Stimulated activated CD8-positive, alpha-beta memory T cell treated with anti-CD3 and anti-CD28 coated beads, Interleukin-4, amount 100 ng/mL, for 1 hour (primary cell): ENCODE measurements at regions not wholly inside any gene's neighbourhood (a gene's known extent, or its start where the extent isn't known, plus 50 kb on each side); places are given as distances from the start of the nearest gene placed in this dataset.
"Not testable (repeated sequence)": the region's sequence is repeated elsewhere in the genome, so short reads cannot be mapped to it uniquely, and the experiment has no call there.

Experiments used
- DNase-seq, 2 donors: peaks; one replicate each; pipeline ENCODE4 v3.0.0-alpha.2; 2020; ENCODE audit warnings: low read depth in 2 of 2, low spot score in 1 of 2

DNA sequence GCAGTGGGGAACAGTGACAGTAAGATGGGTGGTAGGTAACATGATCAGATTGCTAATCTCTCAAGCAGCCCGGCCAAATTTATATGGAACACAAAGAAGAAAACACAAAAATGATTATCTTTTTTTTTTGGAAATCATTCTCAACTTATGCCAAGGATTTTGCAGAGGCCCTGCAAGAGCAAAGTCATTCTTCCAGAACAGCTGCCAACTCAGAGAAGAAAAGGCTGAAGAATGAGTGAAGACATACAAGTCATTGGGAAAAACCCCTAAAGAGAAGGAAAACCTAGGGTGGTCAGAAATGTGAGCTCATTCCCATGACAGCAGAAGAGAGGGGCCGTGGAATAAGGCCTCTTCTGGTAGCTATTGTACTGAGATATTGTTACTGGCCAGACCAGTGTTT is 246.7 kb downstream of the SHOX2 start:
- DNase-seq: no peak

DNA sequence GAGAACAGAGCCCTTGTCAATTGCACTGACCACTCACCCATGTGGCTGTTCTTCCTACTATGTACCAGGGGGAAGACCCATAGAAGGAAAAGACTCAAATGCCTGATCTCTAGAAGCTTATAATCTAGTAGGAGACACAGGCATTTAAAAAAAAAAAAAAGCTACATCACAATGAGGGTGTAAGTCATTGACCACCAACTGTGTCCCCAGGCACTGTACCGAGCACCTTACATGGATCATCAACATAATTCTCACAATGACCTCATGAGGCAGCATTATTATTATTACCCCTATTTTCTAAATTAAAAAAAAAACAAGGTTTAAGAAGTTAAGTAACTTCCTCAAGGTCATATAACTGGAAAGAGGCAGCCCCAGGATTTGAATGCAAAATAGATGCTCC is 247.4 kb downstream of the SHOX2 start:
- DNase-seq: no peak

DNA sequence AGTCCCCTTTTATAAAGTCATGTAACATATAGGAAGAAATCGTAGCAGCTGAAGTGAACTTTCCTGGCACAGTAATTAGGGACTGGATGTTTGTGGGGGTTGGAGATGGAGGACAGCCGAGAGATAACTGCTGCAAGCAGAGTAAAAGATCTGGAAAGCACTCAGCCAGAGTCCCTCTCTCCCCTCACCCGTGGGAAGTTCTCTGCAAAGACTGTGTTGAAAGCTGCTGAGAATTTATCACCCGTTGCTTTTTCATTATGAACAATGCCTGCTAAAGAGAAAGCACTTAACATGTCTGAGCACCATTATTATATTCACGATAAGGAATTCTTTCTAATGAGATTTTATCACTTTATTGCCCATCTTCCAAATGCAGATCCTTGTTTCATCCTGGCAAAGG is 248.8 kb downstream of the SHOX2 start:
- no peak for DNase-seq

DNA sequence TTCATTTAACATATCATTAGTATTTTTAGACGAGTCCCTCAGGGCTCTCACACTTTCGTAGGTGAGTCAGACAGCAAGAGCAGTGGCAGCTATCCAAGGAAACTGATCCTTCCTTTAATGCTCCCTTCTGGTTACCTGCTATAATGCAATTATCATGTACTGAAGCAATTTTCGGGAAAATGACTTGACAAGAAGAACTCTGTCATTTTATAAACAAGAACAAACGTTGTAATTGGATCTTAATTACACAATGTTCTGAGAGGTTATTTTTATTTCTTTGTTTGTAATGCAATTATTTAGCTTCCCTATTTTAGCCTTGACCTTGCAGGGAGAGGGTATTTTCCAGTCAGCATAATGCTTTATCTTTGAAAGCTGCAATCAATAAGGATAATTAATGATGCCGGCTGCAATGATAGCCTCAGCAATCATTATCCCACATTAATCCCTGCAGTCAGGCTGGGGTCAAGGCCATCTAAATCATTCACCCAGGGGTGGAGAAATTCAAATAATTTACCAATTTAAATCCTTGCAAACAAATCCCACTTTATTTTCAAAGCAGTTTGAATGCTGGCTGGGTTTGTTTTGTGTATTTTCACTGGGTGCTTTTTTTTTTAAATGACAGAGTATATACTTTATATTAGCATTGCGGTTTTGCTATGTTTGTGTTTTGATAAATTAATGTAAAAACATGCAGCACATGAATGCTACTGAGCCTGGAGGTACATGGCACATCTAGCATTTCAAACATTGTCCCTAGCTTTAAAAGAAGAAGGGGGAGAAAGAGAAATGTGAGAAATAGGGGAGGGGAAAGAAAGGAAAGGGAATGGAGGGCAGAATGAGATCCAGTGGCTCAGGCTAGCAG is 249.9 kb downstream of the SHOX2 start:
- no peak for DNase-seq

DNA sequence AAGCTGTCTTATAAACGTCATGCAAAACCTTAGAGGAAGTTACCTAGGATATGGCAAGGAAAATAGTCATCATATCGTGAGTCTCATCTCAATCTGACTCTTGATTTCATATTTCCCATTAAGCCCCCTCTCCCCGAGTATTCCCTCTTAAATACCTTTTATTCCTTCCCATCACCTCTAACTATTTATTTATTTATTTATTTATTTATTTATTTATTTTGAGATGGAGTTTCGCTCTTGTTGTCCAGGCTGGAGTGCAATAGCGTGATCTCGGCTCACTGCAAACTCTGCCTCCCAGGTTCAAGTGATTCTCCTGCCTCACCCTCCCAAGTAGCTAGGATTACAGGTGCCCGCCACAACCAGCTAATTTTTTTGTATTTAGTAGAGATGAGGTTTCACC is 260.4 kb downstream of the SHOX2 start:
- not testable (repeated sequence) for DNase-seq

DNA sequence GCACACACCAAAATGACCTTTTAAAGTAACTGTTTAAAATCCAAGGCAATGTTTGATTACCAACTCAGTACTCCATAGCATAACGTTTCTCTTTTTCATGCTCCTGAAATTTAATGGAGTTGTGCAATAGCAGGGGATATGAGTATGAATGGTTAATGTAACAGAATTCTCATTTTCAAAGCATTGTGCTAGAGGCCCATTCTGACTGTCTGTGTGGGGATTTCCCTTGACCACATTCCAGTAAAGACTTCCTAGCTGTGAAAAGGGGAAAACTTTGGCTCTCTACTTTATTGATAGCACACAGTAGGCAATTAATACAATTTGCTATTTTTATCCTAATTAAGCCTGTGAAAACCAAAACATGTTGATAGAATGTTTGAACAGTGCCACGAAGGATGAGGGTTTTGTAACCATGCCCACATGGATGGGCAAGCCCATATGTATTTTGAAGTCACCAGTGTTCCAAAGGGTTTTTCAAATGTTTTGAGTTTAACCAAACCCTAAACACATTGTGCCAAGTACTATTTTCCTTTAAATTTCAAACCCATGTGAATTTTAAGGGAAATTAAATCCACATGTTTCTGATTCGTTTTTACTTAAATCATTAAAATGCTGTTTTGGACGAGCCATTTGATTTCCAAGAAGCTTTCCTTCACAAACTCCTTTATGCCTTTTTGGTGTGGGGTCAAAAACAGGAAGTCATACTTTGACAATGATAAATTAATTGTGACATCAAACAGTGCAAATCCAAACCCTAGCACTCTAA is 261.2 kb downstream of the SHOX2 start:
- no peak for DNase-seq

DNA sequence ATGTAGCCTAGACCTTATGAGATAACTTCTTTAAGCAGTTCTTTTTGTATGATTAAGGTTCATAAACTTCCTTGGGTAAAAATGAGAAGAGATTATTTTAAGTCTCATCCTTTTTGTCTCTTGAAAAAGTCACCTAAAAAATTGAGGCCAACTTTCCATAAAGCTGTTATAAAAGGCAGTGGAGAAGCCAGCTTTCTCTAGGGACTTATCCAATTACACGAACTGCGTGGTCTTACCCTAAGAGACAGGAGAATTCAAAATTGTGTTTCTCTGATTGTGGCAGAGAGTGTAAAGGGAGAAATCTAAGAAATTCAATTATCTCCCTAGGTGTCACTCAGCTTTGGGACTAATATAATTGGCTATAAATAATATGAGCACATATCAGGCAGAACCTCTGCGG is 262.0 kb downstream of the SHOX2 start:
- no peak for DNase-seq

DNA sequence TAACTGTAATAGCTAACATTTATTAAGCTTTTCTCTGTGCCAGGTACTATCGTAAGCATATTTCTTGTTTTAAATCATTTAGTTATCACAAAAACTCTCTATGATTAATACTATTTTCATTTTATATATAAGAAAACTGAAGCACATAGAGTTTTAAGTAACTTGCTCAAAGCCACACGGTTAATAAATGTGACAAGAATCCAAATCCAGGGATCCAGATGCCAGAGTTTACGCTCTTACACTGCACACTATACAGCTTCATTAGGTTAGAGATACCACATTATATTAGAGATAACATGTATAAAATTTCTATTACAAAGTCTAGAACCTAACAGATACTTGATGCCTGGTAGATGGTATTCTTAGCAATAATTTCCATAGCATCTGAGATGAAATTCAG is 265.2 kb downstream of the SHOX2 start:
- no peak for DNase-seq

DNA sequence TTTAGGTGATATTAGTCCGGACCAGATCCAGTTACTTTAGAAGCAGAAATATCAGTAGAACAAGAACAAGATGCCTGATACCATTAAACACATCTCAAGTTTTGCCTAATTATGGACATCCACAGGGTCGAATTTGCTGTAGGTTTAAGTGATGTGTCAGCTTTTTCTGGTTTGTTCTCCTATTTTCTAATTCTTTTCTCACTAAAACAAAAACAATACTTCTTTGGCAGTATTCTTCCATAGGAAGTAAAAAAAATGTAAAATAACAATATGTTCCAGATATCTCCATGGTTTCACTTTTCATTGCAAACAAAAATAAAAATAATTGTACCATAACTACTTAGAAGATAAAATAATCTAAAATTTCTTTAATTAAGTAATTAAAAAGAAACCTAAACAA is 265.7 kb downstream of the SHOX2 start:
- no peak for DNase-seq

DNA sequence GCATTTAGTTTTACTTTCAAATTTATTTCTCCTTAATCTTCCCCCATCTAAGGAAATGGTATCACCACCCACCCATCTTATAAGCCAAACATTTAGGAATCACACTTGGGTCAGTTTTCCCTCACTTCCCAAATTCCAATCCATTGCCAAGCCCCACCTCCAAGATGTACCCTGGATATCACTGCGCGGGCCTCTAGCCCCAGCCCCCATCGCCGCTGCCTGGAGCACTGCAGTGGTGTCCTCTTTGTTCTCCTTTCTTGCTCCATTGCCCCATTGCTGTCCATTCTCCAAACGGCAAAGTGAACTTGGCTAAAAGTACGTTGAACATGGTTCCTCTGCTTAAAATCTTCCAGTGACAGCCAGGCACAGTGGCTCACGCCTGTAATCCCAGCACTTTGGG is 267.8 kb downstream of the SHOX2 start:
- DNase-seq: no peak

DNA sequence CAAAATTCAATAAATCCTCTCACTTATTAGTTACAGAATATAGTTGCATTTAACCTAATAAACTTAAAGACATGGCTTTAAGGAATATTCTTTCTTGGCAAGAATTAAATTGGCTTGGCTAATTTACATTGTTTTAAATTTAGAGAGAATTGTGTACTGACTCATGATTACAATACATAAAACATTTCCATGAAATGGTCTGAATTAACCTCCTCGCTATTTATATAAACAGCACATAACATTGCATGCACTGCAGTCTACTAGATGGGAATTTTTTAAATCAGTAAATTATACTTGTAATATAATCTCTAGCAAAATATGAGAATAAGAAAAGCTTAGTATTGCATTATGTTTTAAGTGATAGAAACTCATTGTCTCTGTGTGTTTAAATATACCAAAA is 268.9 kb downstream of the SHOX2 start:
- no peak for DNase-seq

DNA sequence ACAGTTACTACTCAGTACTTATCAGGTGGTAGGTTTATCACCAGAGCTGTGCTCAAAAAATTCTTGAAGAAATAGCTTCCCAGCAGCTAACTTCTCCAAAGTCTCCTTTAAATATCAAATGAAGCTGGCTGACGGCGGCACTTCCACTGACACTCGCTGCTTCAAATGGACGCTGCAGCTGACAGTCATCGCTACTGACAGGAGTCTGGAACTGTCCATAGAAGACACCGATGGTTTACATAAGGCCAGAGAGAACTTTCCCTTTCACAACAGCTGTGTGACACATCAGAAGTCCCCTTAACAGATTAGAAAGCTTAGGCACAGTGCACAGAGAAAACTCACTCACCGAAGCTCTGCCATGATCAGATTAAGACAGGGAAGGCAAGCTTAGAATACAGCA is 270.2 kb downstream of the SHOX2 start:
- DNase-seq: no peak

DNA sequence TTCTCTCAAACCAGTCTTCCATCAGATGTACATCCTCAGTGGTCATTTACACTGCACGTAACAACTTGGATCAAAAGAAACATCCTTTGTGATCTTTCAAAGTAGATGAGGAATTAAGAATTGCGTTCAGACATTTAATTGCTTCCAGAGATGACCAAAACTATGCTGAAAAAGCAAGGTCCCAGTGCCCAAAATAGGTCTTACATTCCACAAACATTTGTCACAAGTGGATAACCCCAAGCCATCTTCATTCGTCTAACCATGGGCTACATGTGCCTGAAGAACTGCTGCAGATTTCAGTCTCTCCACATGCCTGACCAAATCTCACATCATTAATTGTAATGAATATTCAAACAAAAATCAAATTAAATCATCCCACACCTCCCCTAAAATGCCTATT is 273.6 kb downstream of the SHOX2 start:
- no peak for DNase-seq

DNA sequence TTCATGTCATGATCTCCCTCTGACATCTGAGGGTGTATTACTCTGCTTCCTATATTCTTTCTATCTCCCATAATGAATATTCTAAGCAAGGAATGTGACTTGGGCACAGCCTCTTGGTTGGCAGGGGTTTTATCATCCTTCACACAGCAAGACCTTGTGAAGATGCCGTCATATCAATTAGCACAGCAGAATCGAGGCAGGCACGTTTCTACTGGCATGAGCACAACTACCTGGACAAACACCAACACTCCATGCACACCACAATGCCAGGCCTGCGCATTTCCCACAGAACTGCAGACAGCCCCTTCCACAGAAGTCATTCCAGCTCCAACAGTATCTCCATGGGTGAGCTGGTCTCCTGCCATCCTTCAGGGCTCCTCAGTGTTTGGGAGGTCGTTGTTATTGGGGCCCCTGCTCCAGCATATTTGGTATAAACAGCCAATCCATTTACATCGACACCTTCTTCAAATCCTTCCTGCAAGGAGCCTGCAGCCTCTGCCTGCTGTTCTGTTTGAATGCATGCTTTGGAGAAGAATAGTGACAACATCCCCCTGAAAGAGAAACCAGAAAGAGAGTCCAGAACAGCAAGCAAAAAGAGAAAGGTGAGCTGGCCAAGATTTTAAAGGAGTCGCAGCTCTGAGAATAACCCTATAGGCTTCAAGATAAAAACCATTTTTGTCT is 275.5 kb downstream of the SHOX2 start:
- DNase-seq: no peak

DNA sequence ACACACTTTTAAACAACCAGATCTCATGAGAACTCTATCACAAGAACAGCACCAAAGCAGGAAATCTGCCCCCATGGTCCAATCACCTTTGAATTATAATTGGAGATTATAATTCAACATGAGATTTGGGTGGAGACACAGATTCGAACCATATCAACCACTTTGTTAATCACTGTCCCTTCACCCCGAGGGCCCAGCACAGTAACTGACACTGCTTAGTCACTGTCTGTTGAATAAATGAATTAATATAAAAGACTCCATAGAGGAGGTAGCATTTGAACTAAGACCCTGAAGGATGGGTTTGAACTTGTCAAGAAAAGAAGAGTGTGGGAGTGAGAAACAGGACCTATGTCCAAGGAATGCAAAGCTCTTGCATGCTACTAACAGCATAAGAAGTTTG is 276.4 kb downstream of the SHOX2 start:
- DNase-seq: no peak

DNA sequence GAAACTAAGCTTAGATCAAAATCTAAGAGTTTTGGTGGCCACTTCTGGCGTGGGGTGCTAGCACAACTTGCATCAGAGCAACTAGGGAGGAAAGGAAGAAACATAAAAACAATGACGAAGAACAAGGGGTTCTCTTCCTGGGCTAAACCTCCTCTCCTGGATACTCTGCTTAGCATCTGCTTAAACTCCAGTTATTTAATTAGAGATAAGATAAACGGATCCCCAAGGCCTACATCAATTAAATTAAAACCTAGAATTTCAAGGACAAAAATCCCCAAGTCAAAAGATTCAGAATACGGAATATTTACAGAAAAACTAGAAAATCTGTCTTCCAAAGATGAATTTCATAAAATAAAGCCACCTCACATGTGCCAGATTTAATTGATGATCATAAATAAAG is 281.9 kb downstream of the SHOX2 start:
- no peak for DNase-seq

DNA sequence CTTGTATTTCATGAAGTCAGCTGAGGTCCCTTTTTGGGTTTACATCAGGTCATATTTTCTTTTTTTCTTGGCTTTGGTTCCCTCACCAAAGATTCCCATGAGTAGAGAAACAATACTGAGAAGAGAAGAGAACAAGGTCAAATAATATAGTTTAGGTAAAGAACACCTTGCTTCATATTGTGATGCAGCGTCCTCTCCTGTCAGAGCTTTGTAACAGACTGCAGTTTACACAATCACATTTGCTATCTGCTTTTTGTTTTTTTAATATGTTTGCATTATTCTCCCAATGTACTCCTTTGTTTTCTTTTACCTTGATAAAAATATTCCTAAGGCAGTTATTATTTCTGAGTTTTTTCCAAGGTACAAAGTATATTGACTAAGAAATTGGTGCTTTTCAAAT is 283.2 kb downstream of the SHOX2 start:
- DNase-seq: no peak

DNA sequence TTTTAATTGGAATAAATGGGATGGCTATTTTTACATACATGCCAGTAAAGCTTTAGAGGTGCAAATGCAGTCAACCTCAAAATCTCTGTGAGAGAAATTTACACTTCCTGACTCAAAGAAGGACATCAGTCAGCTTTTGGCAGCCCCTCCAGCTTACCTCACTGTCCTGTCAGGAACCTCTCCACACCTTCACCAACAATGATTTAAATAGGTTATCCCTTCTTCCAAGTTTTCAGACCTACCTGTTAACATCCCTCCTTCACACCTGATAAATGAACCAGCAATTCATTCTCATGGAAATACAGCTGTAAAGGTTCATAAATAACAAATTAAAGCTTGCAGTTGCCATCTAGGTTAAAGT is 286.1 kb downstream of the SHOX2 start:
- DNase-seq: no peak

DNA sequence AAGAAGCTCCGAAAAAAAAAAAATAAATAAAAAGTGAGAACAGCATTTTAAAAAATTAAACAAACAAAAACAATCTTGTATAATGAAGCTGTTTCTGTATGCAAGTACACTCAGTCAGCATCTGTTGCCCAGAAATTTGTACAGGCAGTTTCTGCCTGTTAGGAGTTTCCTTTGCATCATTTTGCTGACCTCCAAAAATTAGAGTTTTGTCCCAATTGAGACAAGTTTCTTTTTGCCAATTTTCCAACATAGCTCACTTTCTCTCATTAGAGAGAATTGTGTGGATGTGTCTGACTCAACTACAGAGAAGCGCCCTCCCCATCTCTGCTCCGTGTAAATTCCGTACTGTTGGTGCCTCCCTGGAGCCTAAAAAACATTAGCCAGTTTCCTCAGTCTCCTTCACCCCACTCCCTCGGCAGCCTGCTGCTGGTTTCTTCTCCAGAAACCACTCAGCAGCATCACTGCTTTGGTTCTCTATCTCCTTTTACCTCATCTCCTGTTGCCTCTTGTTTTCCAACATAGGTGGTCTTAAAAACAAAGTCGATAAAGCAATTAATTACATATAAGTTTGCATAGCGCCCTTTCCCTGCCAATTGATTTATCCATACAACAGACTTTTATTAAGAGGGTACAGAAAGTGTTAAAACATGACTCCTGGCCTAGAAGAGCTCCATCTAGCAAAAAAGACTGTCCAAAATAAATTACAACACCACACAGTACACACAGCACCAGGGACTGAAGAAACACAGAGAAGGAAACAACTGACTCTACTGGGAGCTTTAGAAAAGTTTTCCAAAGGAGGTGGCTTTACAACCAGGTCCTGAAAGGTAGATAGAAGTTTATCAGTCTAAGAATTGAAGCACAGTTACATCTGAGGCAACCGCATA is 286.7 kb downstream of the SHOX2 start:
- no peak for DNase-seq

DNA sequence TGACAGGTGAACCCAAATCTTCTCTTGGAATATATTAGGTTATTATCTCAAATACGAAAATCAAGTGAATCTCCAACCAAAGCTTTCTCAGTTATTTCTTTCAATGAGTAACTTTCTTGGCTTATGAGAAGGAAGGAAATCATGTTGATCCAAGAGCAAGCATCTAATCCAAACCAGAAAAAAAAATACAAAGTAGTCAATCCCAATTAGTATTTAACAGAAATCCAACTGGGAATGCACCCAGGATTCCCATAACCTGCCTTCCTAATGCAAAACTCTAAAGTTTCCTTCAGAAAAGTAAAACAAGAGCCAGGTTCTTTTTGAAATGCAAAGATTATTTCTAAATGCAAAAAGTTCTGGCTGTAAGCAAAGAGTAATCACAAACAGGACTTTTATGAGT is 289.3 kb downstream of the SHOX2 start:
- DNase-seq: no peak

DNA sequence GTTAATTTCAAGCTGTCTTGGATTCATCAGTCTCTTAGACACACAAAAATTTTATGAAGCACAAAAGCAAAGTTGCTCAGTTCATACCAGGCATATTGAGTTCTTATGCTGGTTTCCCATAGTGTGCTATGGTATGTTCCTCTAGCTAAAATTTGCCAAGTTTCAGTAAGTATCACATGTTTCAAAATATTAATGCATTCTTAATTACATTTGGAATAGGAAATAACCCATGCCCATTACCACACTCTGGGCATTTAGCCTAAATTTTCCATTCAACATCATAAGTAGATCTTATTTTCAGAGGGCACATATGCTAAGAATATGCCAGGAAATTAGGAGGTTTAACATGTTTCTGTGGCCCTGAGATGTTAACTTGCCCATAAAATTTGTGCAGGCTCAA is 289.9 kb downstream of the SHOX2 start:
- DNase-seq: no peak
